Muscle of leg (tissue), 3 donors: ENCODE measurements at regions not wholly inside any gene's neighbourhood (a gene's known extent, or its start where the extent isn't known, plus 50 kb on each side); places are given as distances from the start of the nearest gene placed in this dataset.

ENCODE experiments used
- DNase-seq: peaks from one replicate; pipeline ENCODE4 v3.0.0; 2013
- H3K27ac ChIP-seq: one replicate; pipeline ENCODE4 v1.5.1; 2013; ENCODE audit warnings: mild to moderate bottlenecking, low read length, control low read depth
- H3K27me3 ChIP-seq: one replicate; pipeline ENCODE4 v1.6.1; 2013; ENCODE audit warnings: low read length; ENCODE audit not compliant: control insufficient read depth, insufficient read depth
- H3K36me3 ChIP-seq: one replicate; pipeline ENCODE4 v1.6.1; 2013; ENCODE audit warnings: low read length; ENCODE audit not compliant: control insufficient read depth, insufficient read depth
- H3K4me1 ChIP-seq: one replicate; pipeline ENCODE4 v1.6.1; 2013; ENCODE audit warnings: low read length; ENCODE audit not compliant: control insufficient read depth, insufficient read depth
- H3K4me3 ChIP-seq: one replicate; pipeline ENCODE4 v1.5.1; 2013; ENCODE audit warnings: low read length, control low read depth
- H3K9me3 ChIP-seq: replicated peaks from 2 replicates; pipeline ENCODE4 v1.6.1; 2013; ENCODE audit warnings: low read depth, low read length; ENCODE audit not compliant: control insufficient read depth
- WGBS: methylation state at CpG from one replicate; pipeline ENCODE4 v1.1.5; 2013; ENCODE audit warnings: missing lambda C conversion rate; ENCODE audit not compliant: insufficient coverage; 5-methylcytosine and 5-hydroxymethylcytosine counted together

GRCh38 chr5:155905364-155905763 is 421.6 kb upstream of the SGCD start:
- H3K27ac ChIP-seq = no peak overlapping the region
- H3K9me3 ChIP-seq = no peaks in the 10 kb centered on the region
- H3K36me3 ChIP-seq = no peaks in the 10 kb centered on the region
- DNase-seq = no peak
- H3K27me3 ChIP-seq = no peaks in the 10 kb centered on the region
- WGBS = 80% methylated on average over 2 of the region's 3 CpGs
- H3K4me1 ChIP-seq = peaks cover 4% of the 10 kb centered on the region
- no peak overlapping the region for H3K4me3 ChIP-seq

- H3K27me3 ChIP-seq = no peaks in the 10 kb centered on the region
- DNase-seq = no peak
- H3K4me1 ChIP-seq = peaks cover 4% of the 10 kb centered on the region
- no peaks in the 10 kb centered on the region for H3K9me3 ChIP-seq
- H3K36me3 ChIP-seq = no peaks in the 10 kb centered on the region
- H3K27ac ChIP-seq = no peak overlapping the region
- whole genome bisulfite sequencing = no CpG with 5 or more reads among the region's 2 CpGs
- no peak overlapping the region for H3K4me3 ChIP-seq
These were observed 420.9 kb upstream of the SGCD start for GRCh38 chr5:155906046-155906445.

DNA sequence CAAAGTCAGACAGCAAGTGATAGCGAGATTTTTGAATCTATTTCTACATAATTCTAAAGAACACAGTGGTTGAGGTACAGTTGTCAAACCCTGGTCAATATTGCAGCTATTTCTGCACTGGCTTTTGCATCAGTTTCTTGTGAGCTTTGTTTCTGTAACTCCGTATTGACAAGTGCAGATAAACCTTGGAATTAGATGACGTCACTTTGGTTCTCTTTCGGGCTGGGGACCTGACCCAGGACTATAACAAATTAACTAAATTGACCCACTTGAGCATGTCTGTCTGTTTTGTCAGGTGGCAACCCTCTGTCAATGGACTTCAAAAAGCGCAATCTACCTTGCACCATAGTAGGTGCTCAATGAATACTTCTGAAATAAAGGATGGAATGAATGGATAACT is 418.4 kb upstream of the SGCD start:
- H3K4me3 ChIP-seq = no peak overlapping the region
- H3K36me3 ChIP-seq = no peaks in the 10 kb centered on the region
- H3K4me1 ChIP-seq = peaks cover 4% of the 10 kb centered on the region
- no peaks in the 10 kb centered on the region for H3K9me3 ChIP-seq
- 90% methylated on average over 2 of the region's 5 CpGs for WGBS
- DNase-seq = no peak
- no peak overlapping the region for H3K27ac ChIP-seq
- no peaks in the 10 kb centered on the region for H3K27me3 ChIP-seq

DNA sequence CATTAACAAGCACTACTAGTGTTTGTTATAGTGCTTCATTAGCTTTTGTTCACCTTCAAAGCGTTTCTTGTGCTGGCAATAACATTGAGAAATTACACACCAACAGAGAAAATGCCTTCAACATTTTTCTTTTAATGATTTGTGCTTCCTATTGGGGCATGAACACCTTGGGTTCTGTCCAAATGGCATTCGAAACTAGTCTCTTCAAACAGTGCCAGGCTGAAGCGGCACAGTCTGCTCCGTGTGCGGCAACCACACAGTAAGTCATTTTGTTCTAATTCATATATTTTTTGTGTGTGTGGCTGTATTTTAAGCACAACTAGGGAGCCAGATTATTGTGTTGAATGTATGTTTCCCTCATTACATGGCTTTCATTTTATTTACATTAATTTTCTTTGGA is 414.7 kb upstream of the SGCD start:
- WGBS = no CpG with 5 or more reads among the region's 5 CpGs
- no peaks in the 10 kb centered on the region for H3K36me3 ChIP-seq
- no peaks in the 10 kb centered on the region for H3K4me1 ChIP-seq
- no peaks in the 10 kb centered on the region for H3K9me3 ChIP-seq
- no peak overlapping the region for H3K4me3 ChIP-seq
- H3K27me3 ChIP-seq = no peaks in the 10 kb centered on the region
- H3K27ac ChIP-seq = no peak overlapping the region
- DNase-seq = no peak

DNA sequence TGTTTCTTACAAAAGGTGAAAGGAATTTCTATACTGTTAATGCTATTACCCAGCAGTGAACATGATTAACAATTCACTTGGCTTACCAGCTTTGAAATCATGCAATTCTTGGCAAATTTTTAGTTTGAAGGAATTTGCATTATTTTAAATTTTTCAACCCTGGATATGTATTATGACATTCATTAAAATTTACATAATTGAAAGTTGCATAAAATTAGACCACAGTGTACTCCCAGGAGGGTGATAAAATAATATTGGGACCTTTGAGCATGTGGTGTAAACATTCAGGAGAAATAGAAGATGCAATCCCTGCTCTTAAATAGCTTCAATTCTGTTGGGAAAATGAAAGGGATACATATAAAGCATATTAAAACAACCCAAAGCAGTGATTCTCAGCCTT is 412.2 kb upstream of the SGCD start:
- H3K4me1 ChIP-seq = peaks cover 6% of the 10 kb centered on the region
- DNase-seq = no peak
- H3K36me3 ChIP-seq = no peaks in the 10 kb centered on the region
- no peaks in the 10 kb centered on the region for H3K9me3 ChIP-seq
- no peak overlapping the region for H3K4me3 ChIP-seq
- H3K27me3 ChIP-seq = no peaks in the 10 kb centered on the region
- H3K27ac ChIP-seq = no peak overlapping the region

DNA sequence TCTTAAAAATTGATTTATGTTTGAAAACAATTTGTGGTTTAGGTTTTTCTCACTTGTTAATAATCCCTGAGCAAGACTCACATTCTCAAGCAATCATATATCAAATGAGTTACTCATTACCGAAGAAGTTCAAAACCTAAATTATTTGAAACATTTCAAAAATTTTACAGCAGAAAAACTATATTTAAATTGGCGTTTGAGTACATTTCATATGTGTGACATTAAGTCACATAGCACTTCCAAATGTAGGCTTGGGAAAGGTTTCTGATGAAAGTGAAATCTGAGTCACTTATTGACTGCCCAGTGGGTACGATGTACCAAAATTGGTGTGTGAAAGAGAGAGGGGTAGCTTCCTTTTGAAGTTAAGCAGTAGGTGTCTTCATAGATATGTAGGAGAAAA is 411.4 kb upstream of the SGCD start:
- no peaks in the 10 kb centered on the region for H3K27me3 ChIP-seq
- H3K4me1 ChIP-seq = peaks cover 9% of the 10 kb centered on the region
- H3K36me3 ChIP-seq = no peaks in the 10 kb centered on the region
- no peak for DNase-seq
- 100% methylated on average over 1 of the region's 3 CpGs for WGBS
- no peaks in the 10 kb centered on the region for H3K9me3 ChIP-seq
- no peak overlapping the region for H3K4me3 ChIP-seq
- H3K27ac ChIP-seq = no peak overlapping the region

GRCh38 chr5:155919126-155919525 is 407.8 kb upstream of the SGCD start:
- H3K27me3 ChIP-seq = no peaks in the 10 kb centered on the region
- WGBS = no CpG with 5 or more reads among the region's 2 CpGs
- DNase-seq = peak; percentile 96
- H3K4me3 ChIP-seq = no peak overlapping the region
- H3K4me1 ChIP-seq = peaks cover 12% of the 10 kb centered on the region
- no peaks in the 10 kb centered on the region for H3K36me3 ChIP-seq
- no peaks in the 10 kb centered on the region for H3K9me3 ChIP-seq
- H3K27ac ChIP-seq = peak overlapping the region; percentile 60

DNA sequence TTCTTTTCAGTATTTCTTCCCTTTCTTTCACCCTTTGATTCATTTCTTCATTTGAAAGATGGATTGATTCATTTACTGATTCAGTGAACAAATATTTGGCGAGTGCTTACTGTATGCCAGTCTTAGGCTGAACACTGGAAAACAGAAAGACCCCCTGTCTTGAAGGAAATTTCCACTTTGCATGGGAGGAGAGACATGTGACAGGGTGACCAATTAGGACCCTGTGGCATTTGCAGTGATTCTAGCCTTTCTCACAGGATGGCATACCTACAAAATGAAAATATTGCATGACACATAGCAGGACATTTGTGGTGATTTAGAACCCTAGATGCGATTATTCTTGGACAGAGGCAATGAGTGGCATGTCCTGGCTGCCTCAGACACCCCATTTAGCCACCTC is 407.2 kb upstream of the SGCD start:
- H3K27me3 ChIP-seq = no peaks in the 10 kb centered on the region
- H3K4me1 ChIP-seq = peaks cover 12% of the 10 kb centered on the region
- no peak for DNase-seq
- no peaks in the 10 kb centered on the region for H3K9me3 ChIP-seq
- H3K27ac ChIP-seq = peak overlapping the region; percentile 57
- no peaks in the 10 kb centered on the region for H3K36me3 ChIP-seq
- H3K4me3 ChIP-seq = no peak overlapping the region
- 100% methylated on average over 1 of the region's 2 CpGs for WGBS

GRCh38 chr5:155921621-155922020 is 405.3 kb upstream of the SGCD start:
- H3K27ac ChIP-seq = no peak overlapping the region
- no peak overlapping the region for H3K4me3 ChIP-seq
- DNase-seq = no peak
- no peaks in the 10 kb centered on the region for H3K36me3 ChIP-seq
- WGBS = no CpG with 5 or more reads among the region's 3 CpGs
- peaks cover 12% of the 10 kb centered on the region for H3K4me1 ChIP-seq
- no peaks in the 10 kb centered on the region for H3K27me3 ChIP-seq
- no peaks in the 10 kb centered on the region for H3K9me3 ChIP-seq

- no CpG with 5 or more reads among the region's 1 CpG for WGBS
- peaks cover 7% of the 10 kb centered on the region for H3K4me1 ChIP-seq
These were observed 403.2 kb upstream of the SGCD start for GRCh38 chr5:155923784-155924183.

DNA sequence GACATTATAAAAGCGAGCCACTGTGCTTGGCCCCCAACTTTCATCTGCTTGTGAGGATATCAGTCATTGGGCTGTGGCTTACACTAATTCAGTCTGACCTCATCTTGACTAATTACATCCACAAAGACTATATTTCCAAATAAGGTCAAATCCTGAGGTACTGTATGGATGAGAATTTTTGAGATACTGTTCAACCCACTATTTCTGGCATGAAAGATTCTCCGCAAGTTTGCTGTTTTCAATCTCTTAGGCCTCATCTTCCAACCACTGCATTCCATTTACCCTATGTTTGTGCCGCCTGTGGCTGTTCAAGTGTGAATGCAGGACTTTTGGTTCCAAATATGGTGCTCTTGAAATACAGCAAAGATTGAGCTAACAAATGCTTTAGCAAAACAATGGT is 400.9 kb upstream of the SGCD start:
- 100% methylated on average over 1 of the region's 3 CpGs for WGBS
- Histone ChIP-seq H3K27me3 (no peaks in the 10 kb centered on the region), H3K9me3 (no peaks in the 10 kb centered on the region), H3K36me3 (no peaks in the 10 kb centered on the region), H3K4me1 (no peaks in the 10 kb centered on the region), H3K4me3 (no peak overlapping the region), H3K27ac (no peak overlapping the region)
- DNase-seq = no peak

More at GRCh38 chr5:155923784-155924183, 403.2 kb upstream of the SGCD start:
- H3K36me3 ChIP-seq = no peaks in the 10 kb centered on the region
- no peak overlapping the region for H3K27ac ChIP-seq
- no peaks in the 10 kb centered on the region for H3K27me3 ChIP-seq
- no peak overlapping the region for H3K4me3 ChIP-seq
- DNase-seq = no peak
- no peaks in the 10 kb centered on the region for H3K9me3 ChIP-seq
